ENCODE measurements at regions not wholly inside any gene's neighbourhood (a gene's known extent, or its start where the extent isn't known, plus 50 kb on each side); places are given as distances from the start of the nearest gene placed in this dataset.
"Not testable (repeated sequence)": the region's sequence is repeated elsewhere in the genome, so short reads cannot be mapped to it uniquely, and the experiment has no call there.

DNA sequence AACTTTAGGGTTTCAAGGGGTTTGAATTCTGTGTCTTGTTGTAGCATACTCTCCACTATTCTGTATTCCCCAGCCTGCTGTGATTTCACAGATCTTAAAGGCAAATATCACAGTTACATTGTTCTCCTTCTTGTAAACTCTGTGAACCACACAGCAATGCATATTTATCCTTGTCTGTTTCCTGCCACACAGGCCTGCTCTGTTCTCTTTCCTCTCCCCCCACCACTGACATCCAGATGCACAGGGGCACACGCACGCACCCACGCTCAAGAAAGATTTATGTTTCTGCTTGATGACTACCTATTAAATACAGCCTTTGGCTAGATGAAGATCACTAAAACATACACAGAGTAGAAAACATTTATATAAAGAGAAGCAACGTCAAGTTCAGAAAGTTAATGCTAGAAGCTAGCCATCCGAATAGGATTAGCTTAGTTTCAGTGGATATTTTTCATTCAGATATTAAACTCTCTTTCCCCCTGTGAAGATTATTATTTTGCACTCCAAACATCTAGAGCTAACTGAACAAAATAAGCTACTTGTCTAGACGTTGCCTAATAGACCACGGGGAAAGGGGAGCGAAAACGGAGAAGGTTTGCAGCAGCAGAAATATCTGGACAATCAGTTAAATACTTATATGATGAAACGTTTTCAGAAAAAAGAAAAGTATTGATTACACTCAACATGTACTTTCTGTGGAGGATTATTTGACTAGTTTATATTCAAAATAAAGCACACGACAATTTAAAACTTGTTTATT is 193.1 kb upstream of the SEMA3C start:
- DNase-seq: no peak

GRCh38 chr7:81111358-81111757 is 192.5 kb upstream of the SEMA3C start:
- DNase-seq: no peak

- no peak for DNase-seq
Measured at GRCh38 chr7:81110673-81111072, 191.8 kb upstream of the SEMA3C start.

DNA sequence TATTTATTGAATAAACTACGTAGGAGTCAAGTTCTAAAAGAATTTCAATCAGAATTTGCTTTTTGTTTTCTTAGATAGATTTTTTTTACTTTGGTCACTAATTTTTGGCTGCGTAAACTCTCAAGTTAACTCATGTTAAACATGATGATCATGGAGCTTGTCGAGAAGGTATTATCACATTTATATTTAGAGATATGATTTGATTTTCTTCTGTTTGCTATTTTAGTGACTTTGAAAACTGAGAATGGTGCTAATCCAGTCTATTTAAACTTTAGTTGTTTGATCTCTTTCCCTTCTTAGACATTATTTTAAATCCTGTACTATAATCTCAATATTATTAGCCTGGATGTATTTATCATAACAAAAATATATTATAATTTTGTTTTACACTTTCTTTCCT is 179.4 kb upstream of the SEMA3C start:
- DNase-seq: no peak

DNA sequence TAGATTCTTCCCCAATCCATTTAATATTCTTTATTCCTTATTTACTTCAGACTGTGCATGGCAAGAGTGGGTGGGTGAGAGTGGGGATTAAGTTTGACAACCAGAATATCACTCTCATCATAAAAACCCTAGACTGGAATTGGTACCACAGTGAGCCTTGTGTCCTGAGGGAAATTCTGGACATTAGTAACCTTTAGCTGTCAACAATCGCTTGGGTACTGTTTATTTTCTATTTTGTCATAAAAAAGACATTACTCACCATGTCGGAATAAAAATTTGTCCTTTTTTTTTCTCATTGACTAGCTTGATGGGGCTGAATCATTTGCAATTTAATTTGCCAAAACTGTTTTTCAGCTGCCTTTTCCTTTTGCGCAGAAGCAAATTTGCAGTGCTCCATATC is 176.1 kb upstream of the SEMA3C start:
- DNase-seq: no peak

- no peak for DNase-seq
Measured at GRCh38 chr7:81081616-81082015, 162.8 kb upstream of the SEMA3C start.

DNA sequence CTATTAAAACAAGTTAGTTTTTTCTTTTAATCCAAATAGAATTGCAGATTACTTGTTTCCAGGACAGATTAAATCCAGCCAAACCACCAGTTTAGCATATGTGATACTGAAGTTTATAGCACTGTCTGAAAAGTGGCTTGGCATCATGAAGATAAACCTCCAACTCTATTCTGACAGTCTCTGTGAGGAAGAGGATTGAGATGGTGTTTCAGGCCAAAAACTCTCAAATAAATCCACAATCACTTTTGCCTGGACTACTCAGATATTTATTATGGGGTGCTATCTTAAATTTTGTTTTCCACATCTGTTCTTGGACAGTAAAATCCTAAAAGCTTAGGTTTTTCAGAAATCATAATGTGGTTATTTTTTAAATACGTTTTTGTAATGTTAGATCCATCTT is 161.7 kb upstream of the SEMA3C start:
- DNase-seq: no peak

DNA sequence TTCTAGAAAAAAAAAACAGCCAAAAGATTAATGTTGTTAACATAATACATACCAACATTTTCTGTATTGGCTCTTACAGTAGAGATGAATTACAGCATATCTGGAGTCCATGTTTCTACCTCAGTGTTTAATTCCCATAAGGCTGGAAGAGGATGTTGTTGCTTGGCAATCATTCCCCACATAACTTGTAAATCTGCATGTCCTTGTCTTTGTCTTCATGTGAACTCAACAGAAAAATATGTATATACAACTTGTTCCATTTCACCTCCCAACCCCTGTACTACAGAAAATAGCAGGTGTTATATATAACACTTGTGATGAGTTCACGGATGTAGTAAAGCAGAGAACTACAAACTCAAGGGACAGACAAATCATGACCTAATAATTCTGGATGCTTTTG is 160.9 kb upstream of the SEMA3C start:
- no peak for DNase-seq

DNA sequence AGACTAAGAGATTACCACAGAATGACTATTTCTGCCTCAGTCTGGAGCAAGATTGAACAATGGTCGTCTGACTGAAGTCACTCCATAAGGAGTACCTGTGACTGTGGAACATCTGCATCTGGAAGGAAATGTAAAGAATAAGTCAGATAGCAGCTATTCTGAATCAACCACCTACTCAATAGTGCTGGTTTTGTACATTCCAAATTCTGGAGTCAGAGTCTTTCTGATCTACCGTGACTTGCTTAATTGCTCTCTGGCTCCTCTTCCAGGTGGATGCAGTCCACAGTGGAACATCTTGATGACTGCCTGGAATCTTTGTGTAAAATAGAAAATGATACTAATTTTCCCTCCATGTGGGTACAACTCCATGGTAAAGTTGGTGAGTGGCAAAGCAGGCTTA is 156.3 kb upstream of the SEMA3C start:
- DNase-seq: no peak

GRCh38 chr7:81074406-81074805 is 155.6 kb upstream of the SEMA3C start:
- DNase-seq: no peak

DNA sequence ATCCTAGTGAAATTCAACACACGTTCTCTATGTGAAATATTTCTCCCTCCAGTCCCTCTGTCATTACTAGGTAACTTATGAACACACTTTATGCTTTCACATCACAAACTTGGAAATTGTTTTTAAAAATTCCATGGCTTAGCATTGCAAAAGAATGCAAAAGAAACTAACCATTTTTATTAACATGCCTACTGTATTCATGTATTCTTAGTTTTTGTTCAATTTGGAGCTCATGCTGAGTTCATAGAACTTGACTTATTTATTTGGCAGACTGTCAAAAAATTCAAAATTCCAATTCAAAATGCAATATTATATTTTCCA is 155.0 kb upstream of the SEMA3C start:
- no peak for DNase-seq

- DNase-seq: no peak
Measured at GRCh38 chr7:81070956-81071355, 152.1 kb upstream of the SEMA3C start.

DNA sequence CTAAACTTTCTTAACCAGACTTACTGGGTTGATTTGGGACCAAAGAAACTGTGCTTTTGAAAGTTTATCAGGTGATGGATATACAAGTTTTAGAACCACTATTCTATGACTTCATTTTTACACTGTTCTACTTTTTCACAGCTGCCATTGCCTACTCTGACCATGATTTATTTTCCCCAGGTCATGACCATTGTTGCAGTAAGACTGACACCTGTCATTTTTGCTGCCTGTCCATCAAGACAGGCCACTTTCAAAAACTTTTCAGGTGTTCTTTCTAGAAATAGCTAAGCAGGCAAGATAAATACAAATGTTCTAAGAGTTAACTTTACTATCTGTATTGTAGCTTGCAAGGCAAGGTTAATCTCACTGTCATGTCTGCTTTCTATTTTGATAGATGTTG is 147.9 kb upstream of the SEMA3C start:
- DNase-seq: no peak

- DNase-seq: no peak
Measured at GRCh38 chr7:81064426-81064825, 145.6 kb upstream of the SEMA3C start.

DNA sequence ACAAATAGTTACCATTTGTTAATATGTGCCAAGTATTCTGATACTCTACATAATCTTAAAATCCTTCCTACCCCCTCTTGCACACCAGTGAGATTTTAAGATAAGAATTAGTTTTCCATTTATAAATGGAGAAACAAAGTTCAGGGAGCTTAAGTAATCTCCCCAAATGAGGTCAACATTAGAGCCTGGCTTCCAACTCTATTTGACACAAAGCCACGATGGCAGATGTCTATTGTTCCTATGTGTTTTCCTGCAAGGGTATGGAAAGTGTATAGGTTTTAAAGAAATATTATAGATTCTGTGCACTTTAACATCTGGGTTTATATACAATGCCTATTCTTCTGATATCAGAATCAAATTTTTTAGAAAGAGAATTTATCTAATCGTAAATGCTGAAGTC is 143.9 kb upstream of the SEMA3C start:
- DNase-seq: no peak

- DNase-seq: not testable (repeated sequence)
Measured at GRCh38 chr7:81057469-81057868, 138.6 kb upstream of the SEMA3C start.

- no peak for DNase-seq
Measured at GRCh38 chr7:81053623-81054022, 134.8 kb upstream of the SEMA3C start.

- no peak for DNase-seq
Measured at GRCh38 chr7:81051811-81052413, 133.1 kb upstream of the SEMA3C start.

DNA sequence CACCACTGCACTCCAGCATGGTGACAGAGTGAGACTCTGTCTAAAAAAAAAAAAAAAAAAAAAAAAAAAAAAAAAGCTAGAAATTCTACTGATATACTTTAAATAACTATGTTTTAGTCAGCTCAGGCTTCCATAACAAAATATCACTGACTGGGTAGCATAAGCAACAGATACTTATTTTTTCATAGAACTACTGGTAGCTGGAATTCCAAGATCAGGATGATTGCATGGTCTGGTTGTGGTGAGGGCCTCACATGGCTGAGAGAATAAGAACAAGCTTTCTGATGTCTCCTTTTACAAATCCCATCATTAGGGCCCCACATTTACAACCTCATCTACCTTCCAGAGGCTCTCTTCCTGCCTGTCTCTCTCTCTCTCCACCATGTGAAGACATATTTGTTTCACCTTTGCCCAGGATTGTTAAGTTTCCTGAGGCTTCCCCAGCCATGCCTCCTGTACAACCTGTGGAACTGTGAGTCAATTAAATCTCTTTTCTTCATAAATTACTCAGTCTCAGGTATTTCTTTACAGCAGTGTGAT is 126.7 kb upstream of the SEMA3C start:
- DNase-seq: no peak

DNA sequence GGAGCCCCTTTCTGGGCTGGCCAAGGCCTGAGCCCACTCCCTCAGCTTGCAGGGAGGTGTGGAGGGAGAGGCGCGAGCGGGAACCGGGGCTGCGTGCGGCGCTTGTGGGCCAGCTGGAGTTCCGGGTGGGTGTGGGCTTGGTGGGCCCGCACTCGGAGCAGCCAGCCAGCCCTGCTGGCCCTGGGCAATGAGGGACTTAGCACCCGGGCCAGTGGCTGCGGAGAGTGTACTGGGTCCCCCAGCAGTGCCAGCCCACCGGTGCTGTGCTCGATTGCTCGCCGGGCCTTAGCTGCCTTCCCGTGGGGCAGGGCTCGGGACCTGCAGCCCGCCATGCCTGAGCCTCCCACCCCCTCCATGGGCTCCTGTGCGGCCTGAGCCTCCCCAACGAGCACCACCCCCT is 123.8 kb upstream of the SEMA3C start:
- not testable (repeated sequence) for DNase-seq

GRCh38 chr7:81040496-81040895 is 121.6 kb upstream of the SEMA3C start:
- DNase-seq: no peak

- no peak for DNase-seq
Measured at GRCh38 chr7:81036871-81037270, 118.0 kb upstream of the SEMA3C start.

- no peak for DNase-seq
Measured at GRCh38 chr7:81036057-81036456, 117.2 kb upstream of the SEMA3C start.

- DNase-seq: no peak
Measured at GRCh38 chr7:81031996-81032395, 113.1 kb upstream of the SEMA3C start.

DNA sequence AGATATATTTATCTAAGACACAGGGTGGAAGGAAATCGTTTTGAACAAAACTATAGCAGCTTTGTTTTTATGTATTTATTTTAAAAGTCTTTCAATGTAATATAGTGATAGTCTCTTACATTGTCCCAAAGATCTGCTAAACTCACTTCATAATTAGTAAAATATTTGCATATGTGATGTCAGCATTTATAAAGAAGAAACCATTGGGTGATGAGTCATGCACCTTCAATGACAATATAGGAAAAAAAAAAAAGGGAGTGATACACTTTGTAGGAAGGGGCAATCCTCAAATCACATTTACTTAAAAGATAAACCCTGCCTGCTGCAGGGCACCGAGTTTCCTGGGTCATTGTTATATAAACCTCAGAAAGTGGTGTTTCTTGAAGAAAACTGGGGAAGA is 112.4 kb upstream of the SEMA3C start:
- DNase-seq: peak in 1 of 3 donors; percentile 10
